Osteocyte (in vitro differentiated cells): ENCODE measurements at regions not wholly inside any gene's neighbourhood (a gene's known extent, or its start where the extent isn't known, plus 50 kb on each side); places are given as distances from the start of the nearest gene placed in this dataset.

Experiments
- DNase-seq: peaks from one replicate; pipeline ENCODE4 v3.0.0; 2021; ENCODE audit warnings: mixed read lengths; ENCODE audit not compliant: unreplicated experiment; ENCODE audit errors: extremely low spot score
- H3K27ac Mint-ChIP-seq: one replicate; pipeline ENCODE4 v1.8.0; 2021; ENCODE audit warnings: mild to moderate bottlenecking, mixed read lengths; ENCODE audit not compliant: unreplicated experiment
- H3K27me3 Mint-ChIP-seq: one replicate; pipeline ENCODE4 v1.8.0; 2021; ENCODE audit warnings: mixed read lengths; ENCODE audit not compliant: unreplicated experiment
- H3K36me3 Mint-ChIP-seq: one replicate; pipeline ENCODE4 v1.8.0; 2021; ENCODE audit warnings: mixed read lengths; ENCODE audit not compliant: unreplicated experiment
- H3K4me1 Mint-ChIP-seq: one replicate; pipeline ENCODE4 v1.8.0; 2021; ENCODE audit warnings: mixed read lengths; ENCODE audit not compliant: unreplicated experiment
- H3K4me3 Mint-ChIP-seq: one replicate; pipeline ENCODE4 v1.8.0; 2021; ENCODE audit warnings: mild to moderate bottlenecking, moderate library complexity, mixed read lengths; ENCODE audit not compliant: unreplicated experiment
- H3K9me3 Mint-ChIP-seq: one replicate; pipeline ENCODE4 v1.8.0; 2021; ENCODE audit warnings: mixed read lengths; ENCODE audit not compliant: unreplicated experiment
- CTCF ChIP-seq: fragments of 200-600 bp; sonication (generic); IDR thresholded peaks from 2 replicates; pipeline ENCODE4 v1.5.0; 2021; ENCODE audit warnings: antibody characterized with exemption, mild to moderate bottlenecking, moderate library complexity

- Mint-ChIP-seq H3K27me3 (no peaks in the 10 kb centered on the region), H3K27ac (no peak overlapping the region), H3K9me3 (peaks cover 5% of the 10 kb centered on the region), H3K36me3 (no peaks in the 10 kb centered on the region), H3K4me1 (peaks cover 10% of the 10 kb centered on the region), H3K4me3 (no peak overlapping the region)
- no peak for DNase-seq
- no peak for TF ChIP-seq CTCF
These were observed 194.3 kb downstream of the PTEN start for GRCh38 chr10:88057720-88058119.

GRCh38 chr10:88058750-88059149 lies 195.3 kb downstream of the PTEN start:
- H3K9me3 Mint-ChIP-seq: peaks cover 5% of the 10 kb centered on the region
- no peak overlapping the region for H3K27ac Mint-ChIP-seq
- no peak for TF ChIP-seq CTCF
- no peak overlapping the region for H3K4me3 Mint-ChIP-seq
- H3K4me1 Mint-ChIP-seq: peaks cover 20% of the 10 kb centered on the region
- no peaks in the 10 kb centered on the region for H3K27me3 Mint-ChIP-seq
- no peaks in the 10 kb centered on the region for H3K36me3 Mint-ChIP-seq
- no peak for DNase-seq

GRCh38 chr10:88059190-88059589 lies 195.8 kb downstream of the PTEN start:
- H3K27me3 Mint-ChIP-seq: no peaks in the 10 kb centered on the region
- no peak overlapping the region for H3K27ac Mint-ChIP-seq
- no peak for DNase-seq
- peaks cover 5% of the 10 kb centered on the region for H3K9me3 Mint-ChIP-seq
- H3K4me3 Mint-ChIP-seq: no peak overlapping the region
- peaks cover 22% of the 10 kb centered on the region for H3K4me1 Mint-ChIP-seq
- no peak for TF ChIP-seq CTCF
- H3K36me3 Mint-ChIP-seq: no peaks in the 10 kb centered on the region

GRCh38 chr10:88060762-88061161 lies 197.3 kb downstream of the PTEN start:
- no peak for TF ChIP-seq CTCF
- Mint-ChIP-seq H3K4me1 (peaks cover 22% of the 10 kb centered on the region), H3K4me3 (no peak overlapping the region), H3K36me3 (no peaks in the 10 kb centered on the region), H3K9me3 (peaks cover 5% of the 10 kb centered on the region), H3K27me3 (no peaks in the 10 kb centered on the region), H3K27ac (no peak overlapping the region)
- DNase-seq: no peak

- peaks cover 22% of the 10 kb centered on the region for H3K4me1 Mint-ChIP-seq
- TF ChIP-seq CTCF: no peak
- H3K9me3 Mint-ChIP-seq: peaks cover 5% of the 10 kb centered on the region
- DNase-seq: no peak
- no peaks in the 10 kb centered on the region for H3K27me3 Mint-ChIP-seq
- peak overlapping the region; percentile 78 for H3K27ac Mint-ChIP-seq
- no peaks in the 10 kb centered on the region for H3K36me3 Mint-ChIP-seq
- H3K4me3 Mint-ChIP-seq: no peak overlapping the region
These were observed 199.0 kb downstream of the PTEN start for GRCh38 chr10:88062385-88062784.
